Endometrium (tissue), 2 donors: ENCODE measurements at regions not wholly inside any gene's neighbourhood (a gene's known extent, or its start where the extent isn't known, plus 50 kb on each side); places are given as distances from the start of the nearest gene placed in this dataset.
A peak's percentile ranks its signal among the peaks of the same experiment; 100 is the strongest.
"Not testable (repeated sequence)": the region's sequence is repeated elsewhere in the genome, so short reads cannot be mapped to it uniquely, and the experiment has no call there.

Experiments used
- FAIRE-seq: peaks from 2 replicates; lab custom pipeline; 2012; peaks lifted over from hg19 to GRCh38; lab: Jason Lieb, UNC
- donor health status: control.
- donor health status: control.

DNA sequence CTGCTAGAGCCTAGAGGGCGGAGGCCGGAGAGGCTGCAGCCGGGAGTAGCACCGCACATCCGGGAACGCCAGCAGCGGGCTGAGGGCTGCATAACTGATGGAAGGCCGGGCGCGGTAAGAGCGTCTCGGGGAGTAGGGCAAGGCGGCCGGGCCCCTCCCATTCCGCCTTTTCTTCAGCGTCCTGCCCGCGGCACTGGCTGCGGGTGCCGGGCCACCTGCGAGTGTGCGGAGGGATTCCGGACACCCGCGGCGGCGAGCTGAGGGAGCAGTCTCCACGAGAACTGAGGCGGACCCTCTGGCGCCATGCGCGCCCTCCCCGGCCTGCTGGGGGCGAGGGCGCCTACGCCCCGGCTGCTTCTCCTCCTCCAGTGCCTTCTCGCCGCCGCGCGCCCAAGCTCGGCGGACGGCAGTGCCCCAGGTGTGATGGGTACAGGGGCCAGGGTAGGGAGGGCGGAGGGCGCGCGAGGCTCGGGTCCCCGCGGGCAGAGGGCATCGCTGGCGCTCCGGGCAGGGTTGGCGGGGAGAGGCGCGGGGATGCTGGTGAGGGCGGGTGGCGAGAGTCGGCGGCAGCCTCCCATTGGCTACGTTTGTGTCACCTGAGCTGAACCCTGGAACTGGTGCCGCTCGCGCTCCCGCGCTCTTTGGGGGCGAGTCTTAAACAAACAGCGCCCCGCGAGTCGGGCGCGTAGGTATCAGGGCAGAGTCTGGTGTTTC, 334.4 kb downstream of the SRGAP2C start:
- FAIRE-seq = no peak

- FAIRE-seq = not testable (repeated sequence)
These were observed 335.0 kb downstream of the SRGAP2C start for GRCh38 chr1:121519756-121520286.

DNA sequence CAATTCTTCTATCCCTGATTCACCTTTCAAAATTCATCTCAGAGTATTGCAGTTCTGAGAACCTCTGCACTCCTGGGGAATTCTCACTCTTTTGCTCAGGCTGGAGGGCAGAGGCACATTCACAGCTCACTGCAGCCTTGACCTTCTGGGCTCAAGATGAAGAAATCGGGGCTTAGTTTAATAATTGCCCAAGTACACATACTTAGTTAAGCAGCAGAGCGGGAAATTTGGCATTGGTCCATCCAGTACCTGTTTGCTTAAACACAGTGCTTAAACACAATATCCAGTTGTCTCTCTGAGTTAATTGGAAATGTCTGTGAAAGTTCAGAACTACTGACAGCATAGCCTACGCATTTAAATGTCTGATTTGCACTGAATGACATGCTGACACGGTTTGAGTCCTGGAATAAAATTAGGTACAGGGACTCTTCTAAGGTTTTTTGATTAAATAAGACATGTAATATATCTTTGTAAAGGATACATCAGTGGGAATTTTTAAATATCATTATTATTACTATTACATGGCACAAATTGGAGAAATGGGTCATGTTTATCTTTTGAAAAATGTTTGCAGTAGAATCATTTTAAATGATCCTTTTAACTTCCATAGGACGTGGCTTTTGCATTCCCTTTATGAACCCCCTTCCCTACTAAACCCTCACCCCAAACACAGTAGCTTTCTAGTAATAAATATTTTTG, 337.4 kb downstream of the SRGAP2C start:
- no peak for FAIRE-seq

DNA sequence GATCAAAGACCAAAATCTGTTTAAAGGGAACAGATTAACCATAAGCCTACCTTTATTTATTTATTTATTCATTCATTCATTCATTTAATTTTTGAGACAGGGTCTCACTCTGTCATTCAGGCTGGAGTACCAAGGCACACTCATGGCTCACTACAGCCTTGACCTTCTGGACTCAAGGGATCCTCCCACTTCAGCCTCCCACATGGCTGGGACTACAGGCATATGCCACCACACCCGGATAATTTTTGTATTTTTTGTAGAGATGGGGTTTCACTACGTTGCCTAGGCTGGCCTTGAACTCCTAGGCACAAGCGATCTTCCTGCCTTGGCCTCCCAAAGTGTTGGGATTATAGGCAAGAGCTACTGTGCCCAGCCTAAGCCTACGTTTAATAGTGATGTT, 338.3 kb downstream of the SRGAP2C start:
- FAIRE-seq = not testable (repeated sequence)

GRCh38 chr1:121525355-121525754, 340.6 kb downstream of the SRGAP2C start:
- FAIRE-seq = no peak

DNA sequence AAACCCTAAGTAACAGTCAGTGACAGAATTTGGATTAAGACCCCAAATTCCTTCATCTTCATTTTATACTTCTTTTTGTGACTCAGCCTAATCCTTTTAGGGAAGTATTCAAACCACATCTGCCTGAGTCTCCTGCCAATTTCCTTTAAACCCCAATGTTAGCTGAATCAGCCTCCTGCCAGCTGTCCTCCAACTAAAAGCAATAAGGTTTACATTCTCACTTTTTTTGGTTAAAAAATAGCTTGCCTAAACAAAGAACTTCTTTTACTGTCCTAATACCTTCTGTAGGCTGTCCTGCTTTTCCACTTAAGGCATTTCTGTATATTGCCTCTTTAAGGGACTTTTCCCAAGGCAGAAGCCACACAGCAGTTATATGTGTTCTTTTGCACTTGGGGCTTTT, 344.2 kb downstream of the SRGAP2C start:
- FAIRE-seq = not testable (repeated sequence)

GRCh38 chr1:121530026-121530425, 345.3 kb downstream of the SRGAP2C start:
- not testable (repeated sequence) for FAIRE-seq

DNA sequence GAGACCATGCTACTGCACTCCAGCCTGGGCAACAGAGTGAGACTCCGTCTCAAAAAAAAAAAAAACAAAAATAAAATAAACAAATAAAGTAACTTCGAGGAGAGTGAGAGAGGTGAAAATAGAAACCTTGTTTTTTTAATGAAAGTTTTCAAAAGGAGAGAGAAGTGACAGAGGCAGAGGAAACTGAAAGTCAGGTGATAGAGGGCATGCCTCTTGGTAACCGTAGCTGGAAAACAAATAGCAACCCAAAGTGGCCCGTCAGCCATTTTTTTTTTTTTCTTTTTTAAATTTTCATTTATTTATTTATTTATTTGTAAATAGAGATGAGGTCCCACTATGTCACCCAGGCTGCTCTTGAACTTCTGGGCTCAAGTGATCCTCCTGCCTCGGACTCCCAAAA, 347.0 kb downstream of the SRGAP2C start:
- not testable (repeated sequence) for FAIRE-seq

DNA sequence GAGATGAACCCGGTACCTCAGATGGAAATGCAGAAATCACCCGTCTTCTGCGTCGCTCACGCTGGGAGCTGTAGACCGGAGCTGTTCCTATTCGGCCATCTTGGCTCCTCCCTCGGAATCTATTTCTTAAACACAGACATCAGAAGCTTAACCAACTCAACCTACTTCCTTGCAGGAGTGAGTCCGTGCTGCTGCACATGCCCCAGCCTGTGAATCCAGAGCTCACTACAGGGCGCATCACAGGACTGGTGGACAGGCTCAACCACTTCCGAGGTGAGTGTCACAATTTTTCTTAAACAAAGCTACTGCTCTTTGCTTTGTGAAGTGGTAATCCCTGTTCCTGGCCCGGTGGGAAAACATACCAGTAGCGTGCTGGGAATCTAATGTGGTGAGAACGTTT, 353.4 kb downstream of the SRGAP2C start:
- FAIRE-seq = not testable (repeated sequence)

DNA sequence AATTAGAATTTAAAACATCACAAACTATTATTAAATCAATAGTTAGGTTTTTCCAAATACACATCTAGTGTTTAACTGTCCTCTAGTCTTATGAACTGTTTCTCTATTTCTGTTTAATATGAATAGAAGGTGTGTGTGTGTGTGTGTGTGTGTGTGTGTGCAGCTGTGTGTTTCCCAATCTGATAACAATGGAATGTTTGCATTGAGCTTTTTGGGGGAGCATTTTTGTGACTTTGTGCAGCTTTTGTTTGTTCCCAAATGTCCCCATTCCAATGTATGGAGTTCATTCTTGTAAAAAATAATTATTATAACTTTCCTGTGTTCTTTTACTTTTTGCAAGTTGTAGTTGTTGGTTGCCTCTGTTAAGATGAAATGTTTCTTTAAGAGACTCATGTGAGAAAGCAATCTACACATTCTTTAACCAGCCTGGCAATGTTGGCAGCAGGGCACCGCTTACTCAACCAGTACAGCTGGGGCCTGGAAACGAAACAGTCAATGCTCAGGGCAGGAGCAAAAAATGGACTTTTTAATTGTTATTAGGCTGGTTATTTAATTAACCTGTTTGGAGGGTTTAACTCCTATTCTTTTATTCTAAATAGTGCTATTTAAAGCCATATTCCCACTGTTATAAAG, 354.3 kb downstream of the SRGAP2C start:
- FAIRE-seq = no peak

- FAIRE-seq = not testable (repeated sequence)
These were observed 359.2 kb downstream of the SRGAP2C start for GRCh38 chr1:121543988-121544387.

DNA sequence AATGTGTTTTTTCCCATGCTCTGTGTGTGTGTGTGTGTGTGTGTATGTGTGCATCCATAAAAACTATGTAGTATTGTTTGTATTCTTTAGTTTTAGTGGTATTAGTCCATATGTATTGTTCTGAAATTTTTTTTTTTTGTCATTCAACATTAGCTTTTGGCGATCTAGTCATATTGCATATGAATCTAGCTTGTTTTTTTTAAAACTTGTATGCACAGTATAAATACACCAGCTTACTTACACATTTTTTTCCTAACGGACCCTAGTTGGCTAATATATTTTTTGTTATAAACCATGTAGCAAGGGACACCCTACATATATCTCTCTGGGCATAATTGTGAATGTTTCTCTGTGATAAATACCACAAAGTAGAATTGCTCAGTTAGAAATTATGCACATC, 359.7 kb downstream of the SRGAP2C start:
- no peak for FAIRE-seq

DNA sequence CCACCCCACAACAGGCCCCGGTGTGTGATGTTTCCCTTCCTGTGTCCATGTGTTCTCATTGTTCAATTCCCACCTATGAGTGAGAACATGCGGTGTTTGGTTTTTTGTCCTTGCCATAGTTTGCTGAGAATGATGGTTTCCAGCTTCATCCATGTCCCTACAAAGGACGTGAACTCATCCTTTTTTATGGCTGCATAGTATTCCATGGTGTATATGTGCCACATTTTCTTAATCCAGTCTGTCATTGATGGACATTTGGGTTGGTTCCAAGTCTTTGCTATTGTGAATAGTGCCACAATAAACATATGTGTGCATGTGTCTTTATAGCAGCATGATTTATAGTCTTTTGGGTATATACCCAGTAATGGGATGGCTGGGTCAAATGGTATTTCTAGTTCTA, 361.1 kb downstream of the SRGAP2C start:
- FAIRE-seq = not testable (repeated sequence)

DNA sequence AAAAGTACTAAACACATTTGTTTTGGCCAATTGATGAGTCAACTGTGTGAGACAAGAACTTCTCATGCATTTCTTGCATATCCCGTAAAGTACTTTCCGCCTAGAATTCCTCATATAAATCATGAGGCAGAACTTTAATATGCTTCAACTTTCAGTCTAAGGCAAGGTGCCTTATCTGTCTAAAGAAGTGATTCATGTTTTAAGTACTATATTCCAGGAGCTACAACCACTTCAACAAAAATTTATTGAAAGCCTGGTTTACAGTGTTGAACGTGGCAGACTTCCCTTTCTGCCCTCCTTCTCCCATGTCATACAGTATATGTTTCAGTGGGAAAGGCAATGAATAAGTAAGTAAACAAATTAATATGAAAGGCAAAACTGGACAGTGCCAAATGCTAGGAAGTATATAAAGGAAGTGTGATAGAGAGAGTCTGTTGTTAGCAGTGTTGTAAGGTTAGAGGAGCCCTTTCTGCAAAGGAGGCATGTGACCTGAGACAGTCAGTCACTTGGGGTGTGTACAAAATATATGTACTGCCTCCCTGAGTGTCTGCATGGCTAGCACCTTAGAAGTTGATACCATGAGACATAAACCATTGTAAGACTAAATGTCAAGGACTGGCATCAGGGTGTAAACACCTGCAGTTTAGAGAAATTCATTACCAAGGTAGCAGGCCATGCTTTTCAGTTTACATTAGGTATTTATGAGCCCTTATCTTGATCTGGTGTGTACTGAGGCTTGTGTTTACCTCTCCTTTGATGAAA, 362.2 kb downstream of the SRGAP2C start:
- no peak for FAIRE-seq

GRCh38 chr1:121547726-121548125, 363.0 kb downstream of the SRGAP2C start:
- not testable (repeated sequence) for FAIRE-seq

DNA sequence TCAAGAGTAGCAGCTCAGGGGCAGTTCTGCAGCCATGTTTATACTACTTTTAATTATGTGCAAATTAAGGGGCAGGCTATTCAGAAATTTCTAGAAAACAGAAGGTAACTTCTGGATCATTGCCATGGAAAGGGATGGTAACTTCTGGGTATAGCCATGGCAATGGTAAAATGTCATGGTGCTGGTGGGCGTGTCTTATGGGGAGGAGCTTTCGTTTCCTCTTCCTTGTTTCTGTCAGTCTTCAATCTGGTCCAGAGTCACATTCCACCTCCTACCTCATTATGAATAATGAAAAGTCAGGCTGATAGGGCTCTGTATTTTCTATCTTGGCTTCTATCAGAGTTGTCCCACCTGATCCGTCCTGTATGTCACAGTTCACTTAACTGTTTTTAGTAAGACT, 366.0 kb downstream of the SRGAP2C start:
- not testable (repeated sequence) for FAIRE-seq

- FAIRE-seq = not testable (repeated sequence)
These were observed 366.7 kb downstream of the SRGAP2C start for GRCh38 chr1:121551491-121551890.

DNA sequence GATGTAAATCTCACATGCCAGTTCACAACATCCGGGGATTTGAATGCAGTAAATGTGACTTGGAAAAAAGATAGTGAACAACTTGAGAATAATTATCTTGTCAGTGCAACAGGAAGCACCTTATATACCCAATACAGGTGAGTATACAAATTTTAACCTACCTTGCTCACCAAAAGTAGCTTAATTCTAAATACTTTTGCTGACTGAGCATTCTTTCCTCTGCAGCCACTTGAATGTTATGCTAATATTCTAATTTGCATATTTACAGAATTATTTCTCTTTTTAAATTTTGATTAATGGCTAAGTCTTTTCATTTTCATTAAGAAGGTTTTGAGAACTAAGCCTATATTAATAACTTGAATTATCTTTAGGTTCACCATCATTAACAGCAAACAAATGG, 371.8 kb downstream of the SRGAP2C start:
- FAIRE-seq = not testable (repeated sequence)

DNA sequence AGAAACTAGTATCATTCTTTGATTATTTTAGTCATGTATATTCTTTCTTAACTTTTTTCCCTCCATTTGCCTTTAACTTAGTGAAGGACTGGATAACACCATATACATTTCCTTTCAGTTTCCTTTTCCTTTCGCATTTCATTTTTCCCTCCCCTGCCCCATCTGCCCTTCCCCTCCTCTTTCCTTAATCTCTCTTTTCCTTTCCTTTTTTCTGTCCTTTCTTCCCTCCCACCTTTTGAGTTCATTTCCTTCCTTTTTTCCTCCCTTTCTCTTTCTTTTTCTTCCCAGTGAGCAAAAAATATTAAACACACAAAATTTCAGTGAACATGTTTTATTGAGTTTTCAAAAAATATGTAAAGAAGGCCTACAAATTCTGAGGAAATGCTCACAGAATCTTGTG, 373.3 kb downstream of the SRGAP2C start:
- not testable (repeated sequence) for FAIRE-seq

GRCh38 chr1:121558514-121558913, 373.7 kb downstream of the SRGAP2C start:
- FAIRE-seq = peak; percentile 58

DNA sequence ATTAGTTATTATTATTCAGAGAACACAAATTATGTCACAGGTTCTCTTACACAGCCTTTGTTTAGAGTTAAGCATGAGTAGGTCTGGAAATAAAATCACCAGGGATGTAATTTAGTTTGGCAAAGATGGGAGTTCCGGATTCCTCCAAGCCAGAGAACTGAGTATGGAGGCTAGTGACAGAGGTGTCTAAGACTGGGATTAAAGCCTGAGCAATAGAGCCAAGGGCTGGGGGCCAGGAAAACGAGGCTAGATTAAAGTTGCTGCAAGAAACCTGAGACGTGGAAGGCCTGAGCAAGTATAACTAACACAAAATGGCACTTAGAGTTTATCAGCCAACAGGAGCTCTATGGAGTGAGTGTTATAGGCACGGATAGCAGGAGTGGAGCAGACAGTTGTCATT, 381.6 kb downstream of the SRGAP2C start:
- no peak for FAIRE-seq

GRCh38 chr1:121569428-121569827, 384.7 kb downstream of the SRGAP2C start:
- no peak for FAIRE-seq
